NCI-H69 (cell line): ENCODE measurements at regions not wholly inside any gene's neighbourhood (a gene's known extent, or its start where the extent isn't known, plus 50 kb on each side); places are given as distances from the start of the nearest gene placed in this dataset.
"Not testable (repeated sequence)": the region's sequence is repeated elsewhere in the genome, so short reads cannot be mapped to it uniquely, and the experiment has no call there.

Source experiments
- DNase-seq: peaks from one replicate; lab custom pipeline; 2025; lab: John Stamatoyannopoulos, UW

DNA sequence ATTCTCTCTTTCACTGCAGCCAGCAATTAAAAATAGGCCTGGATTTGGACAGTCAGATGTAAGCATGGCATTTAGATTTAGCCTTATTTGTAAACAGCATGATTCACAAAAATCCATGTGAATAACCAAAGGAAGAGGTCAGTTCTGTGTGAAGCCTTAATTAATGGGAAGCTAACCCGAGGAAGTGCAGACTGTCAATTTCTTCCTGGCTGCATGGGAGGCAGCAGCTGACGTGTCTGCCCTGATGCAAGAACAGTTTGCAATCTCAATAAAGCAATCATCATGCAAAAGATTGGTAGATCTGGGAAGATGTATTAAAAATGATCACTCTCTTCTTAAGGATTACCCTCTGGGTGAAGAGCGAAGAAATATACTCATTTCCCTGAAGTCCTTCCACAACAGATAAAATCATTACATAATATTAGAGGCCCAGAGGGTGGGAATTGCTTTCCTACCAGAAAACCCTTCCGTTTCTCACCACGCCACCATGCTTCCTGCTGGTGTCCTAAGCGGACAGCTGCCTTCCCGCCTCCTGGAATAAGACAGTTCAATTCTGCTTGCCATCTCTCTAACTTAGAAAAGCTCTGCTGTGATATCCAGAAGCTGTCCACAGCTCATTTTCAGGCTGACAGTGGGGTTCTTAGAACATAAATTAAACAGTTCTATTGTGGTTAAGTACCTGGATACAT is 526.7 kb upstream of the NRP1 start:
- peak; percentile 38 for DNase-seq

DNA sequence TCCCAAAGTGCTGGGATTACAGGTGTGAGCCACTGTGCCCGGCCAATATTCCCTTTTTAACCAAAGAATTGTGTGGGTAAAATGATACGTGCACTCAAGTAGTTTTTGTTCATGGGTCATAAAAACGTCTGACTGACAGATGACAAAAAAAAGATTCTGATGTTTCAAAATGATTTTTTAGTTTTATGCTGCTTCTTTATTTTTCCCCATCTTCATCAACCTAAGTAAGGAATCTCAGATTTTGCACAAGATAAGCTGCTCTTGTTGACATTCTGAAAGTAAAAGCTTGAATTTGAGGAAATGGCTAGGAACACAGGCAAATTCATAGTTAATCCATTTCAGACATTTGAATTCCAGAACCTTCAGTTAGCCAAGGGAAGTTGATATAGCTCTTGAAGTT is 526.1 kb upstream of the NRP1 start:
- no peak for DNase-seq

DNA sequence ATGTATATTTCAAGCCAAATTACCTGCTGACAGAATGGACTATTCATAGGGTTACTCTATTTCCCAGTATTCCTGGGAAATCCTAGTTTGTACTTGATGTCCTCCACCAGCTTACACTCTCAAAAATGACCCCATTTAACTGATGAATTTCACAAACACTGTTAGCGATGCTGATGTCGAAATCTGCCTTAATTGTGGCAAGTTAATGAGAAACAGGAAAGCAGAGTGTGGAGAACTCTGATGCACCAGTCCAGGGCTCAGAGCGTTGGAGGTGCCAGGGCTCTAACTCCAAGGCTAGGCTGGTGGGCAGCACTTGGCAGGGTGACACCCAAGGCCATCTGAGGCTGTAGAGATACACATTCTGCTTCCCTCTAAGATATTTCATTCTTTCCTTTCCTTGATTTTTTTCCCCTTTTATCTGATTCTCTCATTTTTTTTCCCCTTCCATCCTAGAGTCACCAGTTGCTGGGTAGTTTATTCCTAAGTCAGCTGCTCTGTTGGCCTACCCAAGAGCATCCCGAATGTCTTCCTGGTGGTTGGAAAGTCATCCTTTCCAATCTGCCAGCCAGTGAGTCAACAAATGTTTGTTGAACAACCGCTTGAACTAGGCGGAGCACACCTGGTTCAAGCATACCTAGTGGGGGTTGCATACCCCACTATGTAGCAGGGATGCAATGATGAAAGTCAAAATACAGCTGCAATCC is 525.0 kb upstream of the NRP1 start:
- DNase-seq: no peak

DNA sequence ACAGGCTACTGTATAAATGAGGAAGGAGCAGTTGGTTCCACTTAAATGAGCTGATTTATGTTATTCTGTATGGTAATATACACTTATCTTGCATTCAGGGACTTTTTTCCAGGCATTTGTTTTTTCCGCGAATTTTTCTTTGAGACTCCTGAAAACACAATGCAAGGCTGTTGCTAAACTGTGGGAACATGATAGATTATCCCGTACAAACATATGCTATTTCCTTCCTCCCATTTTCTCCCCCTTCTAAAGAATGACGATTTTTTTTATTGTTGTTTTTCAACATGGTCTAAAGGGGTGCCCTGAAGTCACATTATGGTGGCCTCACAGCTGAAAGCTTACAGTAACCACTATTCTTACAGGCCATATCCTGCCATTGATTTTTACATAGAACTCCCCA is 523.9 kb upstream of the NRP1 start:
- DNase-seq: no peak

DNA sequence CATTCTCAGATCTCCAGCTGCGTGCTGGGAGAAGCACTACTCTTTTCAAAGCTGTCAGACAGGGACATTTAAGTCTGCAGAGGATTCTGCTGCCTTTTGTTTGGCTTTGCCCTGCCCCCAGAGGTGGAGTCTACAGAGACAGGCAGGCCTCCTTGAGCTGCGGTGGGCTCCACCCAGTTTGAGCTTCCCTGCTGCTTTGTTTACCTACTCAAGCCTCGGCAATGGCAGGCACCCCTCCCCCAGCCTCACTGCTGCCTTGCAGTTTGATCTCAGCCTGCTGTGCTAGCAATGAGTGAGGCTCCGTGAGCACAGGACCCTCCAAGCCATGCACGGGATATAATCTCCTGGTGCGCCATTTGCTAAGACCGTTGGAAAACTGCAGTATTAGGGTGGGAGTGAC is 518.8 kb upstream of the NRP1 start:
- not testable (repeated sequence) for DNase-seq

DNA sequence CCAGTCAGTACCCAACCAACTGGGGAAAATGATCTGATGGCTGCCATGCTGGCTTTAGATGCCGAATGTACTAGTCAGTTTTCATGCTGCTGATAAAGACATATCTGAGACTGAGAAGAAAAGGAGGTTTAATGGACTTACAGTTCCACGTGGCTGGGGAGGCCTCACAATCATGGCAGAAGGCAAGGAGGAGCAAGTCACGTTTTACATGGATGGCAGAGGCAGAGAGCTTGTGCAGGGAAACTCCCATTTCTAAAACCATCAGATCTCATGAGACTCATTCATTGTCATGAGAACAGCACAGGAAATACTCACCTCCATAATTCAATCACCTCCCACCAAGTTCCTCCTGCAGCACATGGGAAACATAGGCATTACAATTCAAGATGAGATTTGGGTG is 508.9 kb upstream of the NRP1 start:
- no peak for DNase-seq

DNA sequence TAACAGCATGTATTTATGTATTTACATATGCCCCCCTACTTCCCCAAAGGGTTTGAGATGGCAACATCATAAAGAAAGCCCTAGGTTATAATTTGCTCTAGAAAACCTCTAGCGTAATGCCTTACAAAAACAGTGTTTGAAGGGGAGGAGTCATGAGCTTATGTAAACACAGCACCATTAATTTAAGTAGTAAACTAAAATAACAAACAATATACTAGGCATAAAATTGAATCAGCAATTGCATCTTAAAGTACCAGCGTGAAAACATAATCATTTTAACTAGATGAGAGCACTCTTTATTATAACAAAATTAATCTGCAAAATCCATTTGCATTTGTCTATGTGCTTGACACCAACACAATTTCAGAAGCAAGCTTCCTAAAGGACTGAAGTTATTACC is 507.2 kb upstream of the NRP1 start:
- DNase-seq: peak; percentile 0

DNA sequence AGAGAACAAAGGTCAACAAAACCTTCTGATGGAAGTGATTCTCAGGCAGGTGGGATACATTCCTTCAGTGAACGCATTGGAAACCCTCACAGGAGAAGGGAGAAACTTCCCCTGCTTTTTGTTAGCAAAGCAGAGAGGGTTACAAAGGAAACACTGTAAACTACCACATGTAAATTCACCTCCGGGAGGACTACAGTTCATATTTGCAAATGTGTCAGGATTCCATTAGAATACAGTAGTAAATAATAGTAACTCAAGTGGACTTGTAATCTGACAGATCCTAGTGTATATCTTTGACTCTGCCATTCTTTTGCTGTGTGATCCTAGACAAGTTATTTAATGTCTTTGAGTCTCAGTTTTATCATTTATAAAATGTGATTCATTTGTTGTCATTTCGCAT is 504.3 kb upstream of the NRP1 start:
- DNase-seq: no peak

DNA sequence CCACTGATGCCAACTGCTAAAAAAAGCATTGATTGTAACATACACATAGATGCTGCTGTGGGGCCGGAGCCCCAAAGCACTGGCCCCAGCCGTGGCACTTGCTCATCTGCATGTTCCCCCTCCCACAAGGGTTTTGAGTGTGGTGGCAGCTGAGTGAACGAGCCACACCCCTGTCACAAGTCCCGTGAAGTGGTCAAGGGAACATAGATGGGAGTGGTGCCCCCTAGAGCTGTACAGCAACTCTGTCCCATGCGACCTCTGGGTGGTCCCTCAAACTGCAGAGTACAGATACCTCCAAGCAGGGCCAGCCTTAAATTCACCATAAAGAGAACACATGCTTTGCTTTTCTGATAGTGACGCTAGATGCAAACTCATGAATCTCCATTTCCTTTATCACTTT is 503.3 kb upstream of the NRP1 start:
- no peak for DNase-seq

DNA sequence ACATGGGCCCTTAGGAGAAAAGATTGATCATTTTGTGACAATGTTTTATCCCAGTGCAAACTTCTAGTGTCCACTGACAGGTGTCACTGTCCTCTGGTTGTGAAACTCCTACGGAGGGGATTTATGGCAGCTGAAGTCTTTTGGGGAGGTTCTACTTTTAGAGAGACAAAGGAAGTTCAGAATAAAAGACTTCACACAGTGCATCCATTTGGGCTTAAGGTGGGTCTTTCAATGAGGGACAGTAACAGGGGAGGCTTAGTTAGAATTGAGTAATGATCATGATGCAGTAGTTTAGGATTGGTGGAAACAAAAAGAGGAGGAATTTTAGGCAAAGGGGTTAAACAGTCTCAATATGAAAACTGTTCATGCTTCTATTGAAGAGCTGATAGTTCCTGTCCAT is 501.1 kb upstream of the NRP1 start:
- no peak for DNase-seq

DNA sequence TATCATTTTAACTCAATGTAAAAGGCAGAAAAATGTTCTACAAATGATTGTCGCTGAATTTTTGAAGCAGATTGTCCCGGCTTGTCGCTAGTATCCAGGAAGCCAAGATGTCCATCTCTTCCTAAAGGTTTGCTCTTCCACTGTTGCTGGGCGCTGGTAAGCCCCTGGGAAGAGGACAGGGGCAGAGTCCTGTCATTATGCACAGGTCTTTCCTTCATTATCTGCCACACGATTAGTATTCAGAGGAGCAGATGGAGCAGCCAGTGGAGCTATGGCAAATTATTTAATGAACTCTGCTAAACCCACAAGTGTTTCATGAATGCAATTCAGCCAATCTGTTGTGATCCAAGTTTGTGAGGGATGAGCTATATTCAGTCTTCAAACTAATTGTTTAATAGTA is 499.1 kb upstream of the NRP1 start:
- DNase-seq: no peak

DNA sequence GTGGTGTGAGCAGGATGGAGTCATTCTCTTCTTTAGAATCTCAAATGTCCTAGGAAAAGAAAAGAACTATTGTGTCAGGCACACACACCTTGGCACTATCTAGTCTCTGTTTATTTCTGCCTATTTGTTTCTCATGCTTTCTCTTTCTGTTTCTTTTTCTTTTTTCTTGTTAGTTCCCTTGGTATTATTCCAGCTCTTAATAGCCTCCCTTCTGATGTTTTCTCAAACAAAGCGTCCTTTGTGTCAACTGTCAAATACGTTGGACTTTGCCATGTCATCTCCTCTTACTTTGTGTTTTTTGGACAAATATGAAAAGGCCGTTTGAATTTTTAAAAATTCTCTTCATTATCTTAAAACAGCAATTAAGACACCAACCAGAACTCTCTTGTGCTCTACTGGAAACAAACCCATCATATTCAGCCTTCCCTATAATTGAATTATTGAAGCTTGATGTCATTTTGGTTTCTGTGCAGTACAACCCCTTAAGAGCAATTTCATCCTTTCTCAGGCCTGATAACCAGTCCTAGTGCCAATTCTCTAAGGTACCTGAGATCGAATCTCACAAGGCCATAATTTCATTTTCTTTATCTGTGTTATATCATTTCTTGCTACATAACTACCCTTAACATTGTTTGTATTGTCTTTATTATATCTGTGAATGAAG is 497.8 kb upstream of the NRP1 start:
- DNase-seq: no peak

DNA sequence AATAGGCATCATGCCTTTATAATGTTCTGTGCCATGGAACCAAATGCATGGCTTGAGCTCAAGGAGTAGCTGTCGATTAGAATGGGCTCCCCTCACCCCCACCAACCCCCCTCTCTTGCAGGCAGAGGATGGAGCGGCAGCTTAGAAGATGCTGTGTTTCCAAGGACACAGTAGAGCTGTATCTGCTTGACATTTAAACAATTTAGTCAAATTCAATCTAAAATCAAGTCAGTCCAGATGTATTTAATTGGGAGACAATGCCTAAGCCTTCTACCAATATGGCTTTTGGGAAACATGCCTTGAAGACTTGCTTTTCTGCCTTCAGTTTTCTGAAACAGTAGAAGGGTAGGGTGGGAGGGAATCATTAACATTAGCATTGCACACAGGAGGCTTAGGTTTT is 497.1 kb upstream of the NRP1 start:
- DNase-seq: no peak

DNA sequence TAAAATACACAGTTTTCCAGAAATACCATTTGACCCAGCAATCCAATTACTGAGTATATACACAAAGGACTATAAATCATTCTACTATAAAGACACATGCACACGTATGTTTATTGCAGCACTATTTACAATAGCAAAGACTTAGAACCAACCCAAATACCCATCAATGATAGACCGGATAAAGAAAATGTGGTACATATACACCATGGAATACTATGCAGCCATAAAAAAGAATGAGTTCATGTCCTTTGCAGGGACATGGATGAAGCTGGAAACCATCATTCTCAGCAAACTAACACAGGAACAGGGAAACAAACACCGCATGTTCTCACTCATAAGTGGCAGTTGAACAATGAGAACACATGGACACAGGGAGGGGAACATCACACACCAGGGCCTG is 495.4 kb upstream of the NRP1 start:
- not testable (repeated sequence) for DNase-seq

DNA sequence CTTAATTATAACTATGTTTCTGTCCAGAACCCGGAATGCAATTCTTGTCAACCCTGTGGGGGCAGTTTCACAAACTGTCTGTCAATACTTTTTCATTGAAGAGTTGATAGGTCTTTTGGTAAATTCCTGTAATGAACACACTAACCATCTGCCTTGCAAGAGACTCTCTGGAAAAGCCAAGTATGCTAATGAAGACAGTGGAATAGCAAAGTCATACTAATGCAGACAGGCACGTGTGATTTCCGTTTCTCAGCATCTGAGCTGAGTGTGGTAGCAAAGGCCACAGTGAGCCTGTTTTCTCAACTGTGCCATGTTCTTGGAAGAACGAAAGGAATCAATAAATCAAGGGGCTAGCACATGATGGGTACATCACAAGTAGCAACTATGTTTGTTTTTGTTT is 494.1 kb upstream of the NRP1 start:
- DNase-seq: no peak

DNA sequence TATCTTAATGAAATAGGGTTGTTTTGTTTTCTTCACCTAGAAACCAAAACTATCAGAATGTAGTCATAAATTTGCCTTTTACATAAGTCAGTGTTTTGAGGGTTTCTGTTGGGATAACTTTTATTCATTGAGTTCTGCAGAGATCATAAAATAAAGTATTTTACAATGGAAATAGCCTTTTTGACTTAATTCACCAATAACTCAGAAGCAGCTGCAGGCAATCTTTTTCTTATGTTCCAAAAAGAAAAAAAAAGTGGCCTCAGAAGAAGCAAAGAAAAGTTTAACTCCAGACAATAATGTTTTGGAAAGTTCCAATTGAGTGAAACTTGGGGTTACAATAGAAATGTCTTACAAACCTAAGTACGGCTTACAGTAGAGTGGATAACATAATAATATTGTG is 491.7 kb upstream of the NRP1 start:
- no peak for DNase-seq

DNA sequence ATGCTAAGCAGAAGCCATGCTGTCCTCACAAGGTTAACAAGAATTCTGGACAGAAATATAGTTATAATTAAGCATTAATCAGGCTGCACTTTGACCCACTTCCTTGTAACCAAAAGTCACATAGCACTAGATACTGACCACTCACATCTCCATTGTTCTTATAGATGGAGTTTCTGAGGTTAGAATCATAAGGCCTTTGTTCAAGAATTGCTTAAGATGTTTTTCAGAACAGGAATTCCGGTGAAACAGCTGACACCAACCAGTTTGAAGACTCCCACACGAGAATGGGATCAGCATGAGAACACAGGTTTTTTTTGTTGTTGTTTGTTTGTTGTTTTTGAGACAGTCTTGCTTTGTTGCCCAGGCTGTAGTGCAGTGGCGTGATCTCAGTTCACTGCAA is 488.3 kb upstream of the NRP1 start:
- DNase-seq: no peak

DNA sequence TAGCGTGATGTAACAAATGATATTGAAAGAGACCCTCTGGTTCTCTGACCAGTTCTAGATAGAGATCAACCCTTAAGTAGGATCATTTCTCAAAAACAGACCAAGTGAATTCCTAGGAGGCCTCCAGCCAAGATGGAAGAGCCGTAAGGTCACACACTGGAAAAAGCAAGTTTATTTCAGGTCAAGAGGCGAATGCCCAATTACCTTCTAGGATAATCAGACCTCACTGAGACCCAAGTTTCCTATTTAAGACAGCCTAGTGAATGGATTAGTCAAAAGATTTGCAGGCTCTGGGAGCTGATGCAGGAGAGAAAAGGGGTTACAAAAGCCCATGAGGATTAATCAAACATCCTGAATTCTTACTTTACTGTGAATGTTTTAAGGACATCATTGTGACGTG is 486.1 kb upstream of the NRP1 start:
- no peak for DNase-seq

DNA sequence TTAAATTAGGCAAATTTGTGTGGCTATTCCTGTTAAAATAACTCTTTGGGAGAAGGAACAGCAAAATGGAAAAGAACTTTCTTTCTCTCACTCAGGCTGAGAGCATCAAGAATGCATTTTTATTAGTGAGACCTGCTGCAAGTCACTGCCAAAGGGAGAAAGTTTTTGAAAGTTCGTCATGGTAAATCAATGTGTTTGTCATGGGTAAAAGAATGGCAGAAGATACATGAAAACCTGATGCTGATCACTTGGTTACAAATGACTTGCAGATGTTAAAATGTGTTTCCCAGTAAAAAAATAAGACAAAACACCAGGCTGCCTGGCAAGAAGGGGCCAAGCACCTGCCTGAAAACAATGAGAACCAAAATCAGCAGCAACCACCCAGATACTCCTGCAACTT is 484.7 kb upstream of the NRP1 start:
- DNase-seq: no peak

DNA sequence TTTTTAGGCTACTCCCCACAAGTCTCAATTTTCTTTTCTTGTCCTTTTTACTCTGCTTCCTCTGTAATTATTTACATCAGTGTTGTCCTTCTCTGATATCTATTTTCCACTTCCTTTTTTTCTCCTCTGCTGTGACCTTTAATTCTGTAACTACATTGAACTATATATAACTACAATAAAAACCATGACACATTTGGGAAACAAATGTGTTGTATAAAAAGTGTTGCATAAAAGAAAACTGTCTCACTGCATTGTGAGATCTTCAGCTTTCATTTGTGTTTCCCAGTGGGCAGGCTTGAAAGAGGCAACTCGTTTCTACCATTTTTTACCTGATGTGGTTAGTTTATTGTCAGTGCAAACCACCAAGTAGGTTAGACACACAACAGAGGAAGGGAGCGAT is 483.9 kb upstream of the NRP1 start:
- DNase-seq: no peak

DNA sequence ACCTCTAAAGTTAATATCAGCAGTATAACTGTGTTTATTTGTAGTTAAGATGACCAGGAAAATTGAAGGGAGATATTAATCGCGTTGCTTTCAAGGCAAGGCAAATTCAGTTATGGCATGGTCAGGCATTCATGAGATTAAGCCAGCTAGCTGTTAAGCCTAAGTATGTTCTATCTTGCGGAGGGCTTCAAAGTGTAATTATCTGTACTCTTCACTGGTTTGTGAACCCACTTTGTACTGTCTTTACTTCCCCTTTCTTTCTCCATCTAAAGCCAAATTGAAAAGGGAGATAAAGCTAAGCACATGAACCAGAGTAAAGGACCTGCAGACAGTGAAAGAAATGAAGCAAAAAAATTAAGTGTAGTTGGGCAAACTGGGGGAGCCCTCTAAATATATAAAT is 483.1 kb upstream of the NRP1 start:
- DNase-seq: no peak

DNA sequence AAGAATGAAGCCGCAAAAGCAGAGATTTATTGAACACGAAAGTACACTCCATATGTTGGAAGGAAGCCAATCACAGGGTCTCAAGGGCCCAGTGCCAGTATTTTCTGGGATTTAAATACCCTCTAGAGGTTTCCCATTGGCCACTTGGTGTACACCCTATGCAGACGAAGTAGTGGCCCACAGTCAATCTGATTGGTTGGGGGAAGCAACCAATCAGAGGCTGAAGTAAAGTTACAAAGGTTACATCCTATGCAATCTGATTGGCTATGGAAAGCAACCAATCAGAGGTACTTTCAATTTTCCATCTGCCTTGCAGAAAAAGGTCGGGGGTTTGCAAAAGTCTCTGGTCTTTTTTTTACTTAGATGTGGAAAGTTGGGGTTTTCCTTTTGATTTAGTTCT is 481.3 kb upstream of the NRP1 start:
- DNase-seq: no peak

DNA sequence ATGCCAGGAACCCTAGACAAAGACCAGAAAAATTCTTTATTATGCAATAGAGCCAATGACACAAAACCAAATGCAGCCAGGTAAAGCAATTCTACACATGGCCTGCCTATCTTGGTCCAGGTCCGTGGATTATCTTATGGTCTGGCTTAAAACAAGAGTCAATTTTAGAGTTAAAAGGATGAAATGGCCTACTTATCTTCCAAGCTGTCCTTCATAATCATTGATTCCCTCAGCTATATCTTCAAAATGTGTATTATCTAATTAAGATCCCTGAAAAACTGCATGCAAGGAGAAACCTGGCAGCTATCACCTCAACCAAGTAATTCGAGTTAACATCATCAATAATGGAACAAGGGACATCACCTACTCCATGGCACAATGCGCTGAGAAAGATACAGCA is 479.4 kb upstream of the NRP1 start:
- no peak for DNase-seq

DNA sequence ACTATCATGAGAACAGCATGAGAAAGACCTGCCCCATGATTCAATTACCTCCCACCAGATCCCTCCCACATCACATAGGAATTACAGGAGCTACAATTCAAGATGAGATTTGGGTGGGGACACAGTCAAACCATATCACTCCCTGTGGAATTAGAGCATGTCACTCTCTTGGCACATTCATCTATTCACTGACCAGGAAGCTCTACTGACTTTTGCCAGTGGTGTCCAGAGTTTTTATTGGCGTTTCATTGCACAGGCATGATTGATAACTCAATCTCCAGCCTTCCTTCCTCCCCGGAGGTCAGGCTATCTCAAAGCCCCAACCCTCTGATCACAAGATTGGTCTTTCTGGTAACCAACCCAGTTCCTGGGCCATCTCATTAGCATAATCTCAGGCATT is 478.9 kb upstream of the NRP1 start:
- DNase-seq: no peak
